HG03039 (cell line): ENCODE measurements at regions not wholly inside any gene's neighbourhood (a gene's known extent, or its start where the extent isn't known, plus 50 kb on each side); places are given as distances from the start of the nearest gene placed in this dataset.
"Not testable (repeated sequence)": the region's sequence is repeated elsewhere in the genome, so short reads cannot be mapped to it uniquely, and the experiment has no call there.

Source experiments
- ATAC-seq: cut with Tn5 transposase; IDR thresholded peaks from one replicate; pipeline ENCODE4 v1.9.1; 2021; ENCODE audit warnings: mild to moderate bottlenecking, moderate library complexity; ENCODE audit not compliant: unreplicated experiment

DNA sequence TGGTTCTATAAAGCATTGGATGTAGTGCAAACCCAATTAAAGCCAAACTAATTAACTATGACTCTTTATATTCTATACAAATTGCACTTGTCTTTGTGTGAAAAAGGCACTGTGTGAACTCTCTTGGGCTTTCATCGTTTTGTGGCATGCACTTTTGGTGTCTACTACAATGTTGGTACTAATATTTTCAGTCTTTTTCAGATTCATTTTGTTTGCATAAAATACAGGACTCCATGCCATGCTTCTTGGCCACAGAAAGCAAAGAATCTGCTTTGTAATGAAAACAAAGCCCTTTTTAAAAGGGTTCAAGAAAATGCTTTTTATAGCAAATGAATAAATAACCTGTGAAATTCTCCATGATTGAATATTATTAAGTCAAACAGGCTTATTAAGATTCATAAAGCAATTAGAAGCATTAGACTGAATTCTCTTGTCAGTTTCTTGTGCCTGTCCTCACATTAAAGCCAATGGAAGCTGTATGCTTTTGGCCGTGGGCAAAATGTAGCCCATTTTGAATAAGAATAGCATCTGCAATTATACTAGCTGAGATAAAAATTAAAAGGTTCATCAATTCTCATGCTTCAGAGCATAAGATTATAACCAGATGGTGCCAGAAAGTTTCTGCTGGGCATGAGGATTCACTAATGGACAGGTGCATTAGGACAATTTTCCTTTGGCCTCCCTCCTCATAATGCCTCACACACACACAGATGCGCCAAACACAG is 1665.2 kb downstream of the SUCLG1 start:
- no peak for ATAC-seq

GRCh38 chr2:82792316-82792715 is 1666.8 kb downstream of the SUCLG1 start:
- ATAC-seq = no peak

DNA sequence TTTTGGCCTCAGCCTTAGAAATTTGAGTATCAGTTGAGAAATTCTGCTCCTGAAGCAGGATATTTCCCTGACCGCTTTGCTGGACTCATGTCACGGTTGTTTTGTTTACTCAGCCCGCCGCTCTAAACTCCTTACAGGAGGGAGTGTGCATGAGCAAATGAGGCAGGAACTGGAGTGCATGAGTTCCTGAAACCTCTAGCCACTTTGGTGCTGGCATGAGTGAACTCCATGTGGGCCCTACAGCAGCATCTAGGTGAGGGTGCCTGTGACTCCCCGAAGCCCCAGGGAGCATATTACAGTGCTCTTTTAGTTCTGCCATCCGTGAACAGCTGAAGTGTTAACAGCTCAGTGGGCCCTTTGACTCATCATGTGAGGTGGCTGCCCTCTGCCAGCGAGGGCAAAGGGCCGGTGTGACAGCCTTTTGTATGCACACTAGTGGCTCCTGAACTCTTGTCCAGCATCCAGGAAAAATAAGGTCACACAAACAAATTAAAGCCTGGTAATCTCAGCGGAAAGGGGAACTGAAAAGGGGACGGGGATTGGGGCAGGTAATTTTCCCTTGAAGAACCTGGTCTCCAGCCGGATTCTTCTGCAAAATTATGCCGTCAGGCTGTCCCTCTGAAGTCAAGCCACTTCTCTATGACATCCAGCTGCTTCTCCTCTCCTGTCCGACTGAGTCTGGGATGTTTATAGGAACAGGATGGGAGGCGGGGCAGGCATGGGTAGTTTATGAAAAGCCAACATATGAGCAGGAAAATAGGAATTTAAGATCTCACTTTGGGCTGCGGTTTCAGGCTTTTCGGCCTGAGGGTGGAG is 1668.7 kb downstream of the SUCLG1 start:
- ATAC-seq = no peak

- ATAC-seq = no peak
Observed at GRCh38 chr2:82789851-82790205, 1669.3 kb downstream of the SUCLG1 start.

GRCh38 chr2:82781176-82781915 is 1677.7 kb downstream of the SUCLG1 start:
- ATAC-seq = no peak

DNA sequence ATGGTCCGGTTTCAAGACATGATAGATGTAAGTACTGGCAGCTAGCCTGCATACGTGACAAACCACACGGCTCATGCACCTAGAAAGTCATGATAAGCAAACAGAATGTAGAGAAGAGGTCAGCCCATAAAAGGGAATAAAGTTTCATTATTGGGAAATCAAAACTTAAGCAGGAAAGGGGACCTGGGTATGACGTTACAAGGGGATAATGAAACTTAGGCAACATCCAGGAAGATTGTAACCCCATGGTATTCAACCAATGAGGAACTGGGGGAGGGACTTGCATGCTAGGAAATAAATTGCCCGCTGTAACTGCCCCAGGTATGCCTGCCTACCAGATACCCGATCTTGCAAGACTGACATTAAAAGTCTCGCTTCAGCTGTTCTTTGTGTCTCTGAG is 1679.0 kb downstream of the SUCLG1 start:
- ATAC-seq = no peak

- no peak for ATAC-seq
Observed at GRCh38 chr2:82752396-82752795, 1706.7 kb downstream of the SUCLG1 start.

DNA sequence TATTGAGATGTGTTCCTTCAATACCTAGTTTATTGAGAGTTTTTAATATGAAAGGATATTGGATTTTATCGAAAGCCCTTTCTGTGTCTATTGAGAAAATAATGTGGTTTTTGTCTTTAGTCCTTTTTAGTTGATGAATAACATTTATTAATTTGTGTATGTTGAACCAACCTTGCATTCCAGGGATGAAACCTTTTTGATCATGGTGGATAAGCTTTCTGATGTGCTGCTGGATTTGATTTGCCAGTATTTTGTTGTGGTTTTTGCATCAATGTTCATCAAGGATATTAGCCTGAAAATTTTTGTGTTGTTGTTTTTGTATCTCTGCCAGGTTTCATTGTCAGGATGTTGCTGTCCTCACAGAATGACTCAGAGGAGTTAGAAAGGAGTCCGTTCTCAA is 1710.4 kb downstream of the SUCLG1 start:
- no peak for ATAC-seq

GRCh38 chr2:82740527-82740926 is 1718.6 kb downstream of the SUCLG1 start:
- no peak for ATAC-seq

- ATAC-seq = not testable (repeated sequence)
Observed at GRCh38 chr2:82737965-82738364, 1721.1 kb downstream of the SUCLG1 start.

DNA sequence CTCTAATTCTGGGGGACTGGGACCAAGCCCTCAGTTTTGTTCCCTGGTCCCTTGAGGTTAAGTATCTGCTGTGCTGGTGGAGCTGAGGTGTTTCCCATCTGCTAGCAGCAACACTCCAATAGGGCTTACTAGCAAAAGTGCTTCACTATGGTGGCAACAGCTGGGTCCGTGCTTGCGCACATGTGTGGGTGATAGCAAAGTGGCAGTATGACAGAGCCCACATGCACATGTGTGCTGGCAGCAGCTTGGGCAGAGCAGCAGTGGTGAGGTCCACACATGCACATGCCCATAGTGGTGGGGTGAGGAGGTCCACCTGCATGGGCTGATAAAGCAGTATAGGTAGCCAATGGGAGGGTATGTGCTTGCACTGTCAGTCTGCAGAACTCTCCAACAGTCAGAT is 1723.7 kb downstream of the SUCLG1 start:
- no peak for ATAC-seq

DNA sequence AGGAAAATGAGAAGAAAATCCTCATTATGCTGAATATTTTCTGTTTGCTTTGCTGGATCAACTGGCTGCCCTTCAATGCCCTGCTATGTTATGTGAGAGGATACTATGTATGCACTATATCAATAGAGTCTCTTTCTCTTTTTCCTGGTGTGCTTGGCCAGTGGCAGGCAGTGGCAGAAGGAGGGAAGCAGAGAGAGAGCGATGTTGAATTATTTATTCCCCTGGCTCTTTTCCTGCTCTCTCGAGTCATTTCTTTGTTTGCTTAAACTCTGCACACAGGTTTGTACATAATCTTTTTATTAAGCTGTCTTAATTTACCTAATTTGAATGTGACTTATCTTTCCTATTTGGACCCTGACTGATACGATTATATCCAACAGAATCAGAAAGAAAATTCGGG is 1727.3 kb downstream of the SUCLG1 start:
- no peak for ATAC-seq

DNA sequence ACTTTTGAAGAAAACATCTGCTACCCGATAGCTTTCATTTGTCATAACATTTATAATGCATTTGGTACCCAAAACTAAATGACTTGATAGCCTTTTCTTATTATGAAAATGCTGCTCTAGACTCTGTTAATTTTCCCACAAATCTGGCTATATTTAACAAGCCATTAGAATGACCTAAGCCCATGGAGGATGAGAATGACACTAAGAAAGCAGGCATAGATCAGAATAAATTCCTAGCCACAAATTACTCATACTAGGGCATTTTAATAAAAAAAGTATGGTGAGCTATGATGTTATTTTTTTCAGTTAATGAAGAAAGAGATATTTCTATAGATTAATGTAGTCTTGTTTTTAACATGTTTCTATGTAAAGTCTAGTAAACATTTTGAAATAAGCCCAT is 1728.3 kb downstream of the SUCLG1 start:
- no peak for ATAC-seq

DNA sequence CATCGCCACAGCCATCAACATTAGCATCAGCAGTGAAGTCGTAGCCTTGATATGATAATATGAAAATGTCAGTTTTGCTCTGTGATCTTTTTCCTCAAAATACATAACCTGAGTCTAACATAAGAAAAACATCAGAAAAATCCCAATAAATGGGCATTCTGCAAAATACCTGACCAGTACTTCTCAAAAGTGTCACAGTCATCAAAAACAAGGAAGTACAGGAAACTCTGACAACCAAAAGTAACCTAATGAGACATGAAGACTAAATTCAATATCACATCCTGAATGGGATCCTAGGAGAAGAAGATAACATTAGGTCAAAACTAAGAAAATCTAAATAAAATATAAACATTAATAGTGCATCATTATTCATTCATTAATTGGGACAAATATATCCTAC is 1731.0 kb downstream of the SUCLG1 start:
- ATAC-seq = no peak

GRCh38 chr2:82708681-82709080 is 1750.4 kb downstream of the SUCLG1 start:
- no peak for ATAC-seq

DNA sequence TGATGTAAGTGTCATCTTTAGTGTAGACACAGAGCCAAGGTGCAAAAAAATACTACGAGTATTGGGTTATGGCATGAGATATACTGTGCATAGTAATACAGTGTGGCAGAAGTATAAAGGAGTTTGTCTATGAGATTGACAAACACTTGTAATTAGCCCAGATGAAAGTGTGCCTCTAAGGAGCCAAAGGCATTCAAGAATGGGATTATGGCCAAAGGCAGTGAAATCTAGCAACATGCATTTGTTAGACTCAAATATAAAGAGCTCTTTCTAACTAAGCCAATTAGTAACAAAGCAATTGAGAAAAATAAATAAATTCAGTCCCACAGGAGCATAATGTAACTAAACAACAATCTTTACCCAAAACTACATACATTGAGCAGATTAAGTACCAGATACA is 1761.8 kb downstream of the SUCLG1 start:
- no peak for ATAC-seq

DNA sequence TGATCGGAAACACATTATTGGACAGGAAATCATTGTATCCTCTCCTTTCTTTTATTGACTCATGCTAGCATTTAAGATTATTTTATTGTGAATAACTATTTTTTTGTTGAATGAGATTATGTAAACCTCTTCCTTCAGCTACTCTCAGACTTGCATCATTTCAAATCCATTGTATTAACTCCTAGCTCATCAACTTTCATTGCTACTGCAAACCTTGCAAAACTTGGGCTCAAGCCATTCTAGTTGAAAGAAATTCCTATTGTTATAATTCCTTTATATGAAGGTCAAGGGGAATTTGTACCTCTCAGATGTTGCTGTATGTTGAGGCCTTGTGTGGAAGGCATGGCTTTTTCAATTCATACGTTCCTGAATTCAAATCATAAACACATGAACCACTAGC is 1764.6 kb downstream of the SUCLG1 start:
- no peak for ATAC-seq

- ATAC-seq = no peak
Observed at GRCh38 chr2:82690757-82691411, 1768.2 kb downstream of the SUCLG1 start.

DNA sequence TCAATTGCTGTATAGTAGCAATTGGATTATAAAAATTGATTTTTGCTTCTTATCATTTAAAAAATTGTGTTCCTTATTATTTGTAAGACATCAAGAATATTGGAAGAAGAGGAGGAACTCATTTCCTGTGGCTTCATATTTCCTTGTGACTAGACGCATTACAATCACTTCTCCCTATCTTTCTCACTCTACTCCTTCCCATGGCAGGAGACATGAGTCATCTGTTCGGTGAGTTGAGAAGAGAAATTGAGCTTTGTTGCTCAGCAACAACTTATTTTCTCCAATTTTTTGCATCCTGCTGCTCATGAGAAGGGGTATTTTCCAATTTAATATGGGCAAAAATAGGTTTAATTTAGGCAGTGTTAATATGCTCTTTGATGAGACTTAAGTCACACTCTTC is 1783.9 kb downstream of the SUCLG1 start:
- ATAC-seq = no peak

GRCh38 chr2:82674652-82675051 is 1784.4 kb downstream of the SUCLG1 start:
- no peak for ATAC-seq

DNA sequence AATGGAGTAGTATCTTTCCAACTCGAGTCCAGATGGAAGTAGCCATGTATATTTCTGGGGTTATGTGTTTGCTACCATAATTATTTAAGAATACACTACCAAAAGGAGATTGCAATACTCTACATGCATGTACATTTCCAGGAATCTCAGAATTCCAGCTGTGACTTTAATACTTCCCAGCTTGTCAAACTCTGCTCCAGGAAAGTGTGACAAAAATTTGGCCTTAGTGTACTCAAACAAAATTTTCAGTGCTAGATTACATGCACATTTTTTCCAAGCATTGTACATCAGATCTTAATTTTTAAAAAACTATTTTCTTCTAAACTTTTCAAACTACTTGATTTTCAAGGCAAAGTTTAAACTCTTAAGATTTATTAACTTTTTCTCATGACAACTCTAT is 1791.6 kb downstream of the SUCLG1 start:
- no peak for ATAC-seq
